GM19467 (cell line): ENCODE measurements at regions not wholly inside any gene's neighbourhood (a gene's known extent, or its start where the extent isn't known, plus 50 kb on each side); places are given as distances from the start of the nearest gene placed in this dataset.

Experiments
- ATAC-seq: cut with Tn5 transposase; IDR thresholded peaks from one replicate; pipeline ENCODE4 v1.9.1; 2021; ENCODE audit warnings: mild to moderate bottlenecking, moderate library complexity; ENCODE audit not compliant: unreplicated experiment

DNA sequence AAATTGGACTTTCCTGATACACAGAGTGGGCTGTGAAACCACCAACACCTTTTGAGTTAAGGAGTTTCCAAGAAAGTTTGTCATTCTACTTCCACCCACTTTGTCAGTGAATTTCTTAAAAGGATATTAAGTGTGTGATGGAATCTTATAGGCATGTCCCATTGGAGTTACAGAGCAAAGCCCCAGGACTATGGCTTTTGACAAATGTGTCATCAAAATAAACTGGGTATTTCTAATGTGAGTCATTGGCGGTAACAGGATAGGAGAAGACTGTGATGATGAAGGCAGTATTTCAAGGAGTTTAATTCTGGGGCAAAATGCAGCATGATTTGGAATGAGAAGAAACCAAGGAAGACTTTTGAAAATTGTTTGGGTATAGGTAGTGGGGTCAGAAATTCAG is 1013.8 kb upstream of the EEF2KMT start:
- no peak for ATAC-seq

DNA sequence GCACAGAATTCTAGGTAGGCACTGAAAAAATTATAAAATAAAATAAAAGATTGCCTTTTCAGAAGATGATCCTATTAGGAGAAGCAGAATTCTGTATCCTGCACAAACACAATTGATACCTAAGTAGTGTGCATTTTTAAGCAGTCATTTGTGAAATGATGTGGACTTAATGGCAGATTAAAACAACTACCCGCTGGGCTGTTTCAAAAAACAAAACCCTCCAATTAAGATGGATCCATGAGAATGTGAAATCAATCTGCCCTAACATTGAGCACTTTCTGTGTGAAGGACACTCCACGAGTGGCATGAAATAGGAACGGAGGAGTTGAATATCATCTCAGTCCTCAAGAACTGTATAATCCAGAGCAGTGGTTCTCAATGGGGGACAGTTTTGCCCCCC is 1012.8 kb upstream of the EEF2KMT start:
- no peak for ATAC-seq

DNA sequence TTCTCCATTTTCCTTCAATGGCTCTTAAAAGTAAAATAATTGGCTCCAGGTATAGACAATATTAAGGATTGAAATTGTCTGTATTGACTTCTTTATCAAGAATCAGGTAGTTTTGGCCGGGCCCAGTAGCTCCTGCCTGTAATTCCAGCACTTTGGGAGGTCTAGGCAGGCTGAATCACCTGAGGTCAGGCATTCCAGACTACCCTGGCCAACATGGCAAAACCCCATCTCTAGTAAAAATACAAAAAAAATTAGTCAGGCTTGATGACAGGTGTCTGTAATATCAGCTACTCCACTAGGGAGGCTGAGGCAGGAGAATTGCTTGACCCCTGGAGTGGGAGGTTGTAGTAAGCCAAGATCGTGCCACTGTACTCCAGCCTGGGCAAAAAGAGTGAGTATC is 1008.5 kb upstream of the EEF2KMT start:
- ATAC-seq: no peak

DNA sequence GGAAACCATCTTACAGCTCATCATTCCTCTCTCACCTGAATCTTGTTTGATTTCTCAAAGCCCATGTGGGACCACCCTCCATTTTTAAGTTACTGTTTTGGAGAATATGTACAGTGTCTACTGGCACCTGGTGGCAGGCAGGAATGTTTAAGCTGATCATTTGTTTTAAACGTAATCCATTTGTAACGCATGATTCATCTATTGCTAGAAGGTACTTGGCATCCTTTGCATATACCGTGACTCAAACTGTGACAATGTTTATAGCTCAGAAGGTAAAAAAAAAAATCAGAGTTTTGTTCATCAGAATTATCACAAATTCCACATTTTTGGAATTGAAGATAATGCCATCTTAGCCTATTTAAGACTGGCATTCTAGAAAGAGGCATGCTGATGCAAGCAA is 1007.5 kb upstream of the EEF2KMT start:
- ATAC-seq: no peak

DNA sequence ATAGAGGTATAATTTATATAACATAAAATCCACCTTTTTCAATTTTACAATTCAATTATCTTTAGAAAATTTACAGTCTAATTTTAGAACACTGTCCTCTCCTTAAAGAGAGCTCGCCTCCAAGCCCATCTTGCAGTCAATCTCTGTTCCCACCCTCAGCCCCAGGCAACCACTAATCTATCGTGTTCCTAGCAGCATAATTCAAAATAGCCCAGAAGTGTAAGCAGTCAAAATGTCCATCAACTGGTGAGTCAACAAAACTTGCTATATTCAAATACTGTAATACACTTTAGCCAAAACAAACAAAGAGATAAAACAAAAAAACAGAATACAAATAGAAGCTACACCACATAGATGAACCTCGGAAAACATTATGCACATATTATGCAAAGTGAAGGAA is 1006.8 kb upstream of the EEF2KMT start:
- ATAC-seq: no peak

DNA sequence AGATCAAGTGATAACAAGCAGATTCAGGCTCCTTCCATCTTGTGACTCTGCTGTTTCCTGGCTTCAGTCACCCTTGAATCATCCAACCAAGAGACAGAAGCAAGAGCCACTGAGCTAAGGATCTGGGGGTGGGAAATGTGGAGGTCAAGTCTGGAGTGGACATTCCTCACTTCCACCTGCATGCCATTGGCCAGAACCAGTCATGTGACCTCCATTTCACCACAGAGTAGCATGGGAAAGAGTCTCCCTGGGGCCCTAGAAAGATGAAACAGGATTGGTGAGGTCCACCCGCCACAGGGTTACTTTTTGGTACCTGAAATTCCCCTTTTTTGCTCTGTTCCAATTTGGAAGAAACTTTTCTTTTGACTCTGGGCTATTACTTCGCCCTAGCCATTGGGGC is 1006.0 kb upstream of the EEF2KMT start:
- no peak for ATAC-seq

DNA sequence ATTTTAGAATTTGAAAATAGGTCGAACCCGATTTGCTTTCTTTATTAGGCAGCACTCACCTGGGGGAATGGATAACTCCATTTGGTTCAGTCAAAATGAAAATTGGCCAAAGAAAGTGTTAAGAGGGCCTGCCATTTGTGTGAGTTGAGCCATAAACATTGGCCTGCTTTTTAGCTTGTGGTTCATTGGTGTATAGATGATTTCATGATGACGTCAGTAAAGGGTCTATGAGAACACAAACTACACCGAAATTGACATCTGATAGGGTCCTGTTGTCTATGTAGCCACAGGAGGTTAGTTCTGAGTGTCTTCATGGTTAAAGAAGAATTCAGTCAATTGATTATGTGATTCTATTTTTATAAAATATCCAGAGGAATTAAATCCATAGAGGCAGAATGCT is 1001.5 kb upstream of the EEF2KMT start:
- no peak for ATAC-seq

DNA sequence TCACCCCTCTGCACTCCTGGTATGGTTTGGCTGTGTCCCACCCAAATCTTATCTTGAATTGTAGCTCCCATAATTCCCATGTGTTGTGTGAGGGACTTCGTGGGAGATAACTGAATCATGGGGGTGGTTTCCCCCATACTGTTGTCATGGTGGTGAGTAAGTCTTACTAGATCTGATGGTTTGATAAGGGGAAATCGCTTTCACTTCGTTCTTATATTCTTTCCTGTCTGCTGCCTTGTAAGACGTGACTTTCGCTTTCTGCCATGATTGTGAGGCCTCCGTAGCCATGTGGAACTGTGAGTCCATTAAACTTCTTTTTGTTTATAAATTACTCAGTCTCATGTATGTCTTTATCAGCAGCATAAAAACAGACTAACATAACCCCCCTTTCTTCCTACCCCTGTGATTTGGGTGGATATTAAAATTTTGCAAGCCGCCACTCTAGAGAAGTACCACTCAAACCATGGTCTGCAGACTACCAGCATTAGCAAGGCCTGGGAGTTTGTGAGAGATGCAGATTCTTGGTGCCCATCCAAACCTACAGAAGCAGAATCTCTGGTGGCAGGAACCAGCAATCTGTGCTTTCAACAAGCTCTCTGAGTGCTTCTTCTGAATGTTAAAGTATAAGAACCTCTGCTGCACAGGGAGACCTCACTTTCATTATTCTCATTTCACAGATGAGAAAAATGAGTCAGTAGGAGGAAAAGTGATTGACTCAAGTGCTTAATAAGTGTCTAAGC is 999.5 kb upstream of the EEF2KMT start:
- no peak for ATAC-seq

DNA sequence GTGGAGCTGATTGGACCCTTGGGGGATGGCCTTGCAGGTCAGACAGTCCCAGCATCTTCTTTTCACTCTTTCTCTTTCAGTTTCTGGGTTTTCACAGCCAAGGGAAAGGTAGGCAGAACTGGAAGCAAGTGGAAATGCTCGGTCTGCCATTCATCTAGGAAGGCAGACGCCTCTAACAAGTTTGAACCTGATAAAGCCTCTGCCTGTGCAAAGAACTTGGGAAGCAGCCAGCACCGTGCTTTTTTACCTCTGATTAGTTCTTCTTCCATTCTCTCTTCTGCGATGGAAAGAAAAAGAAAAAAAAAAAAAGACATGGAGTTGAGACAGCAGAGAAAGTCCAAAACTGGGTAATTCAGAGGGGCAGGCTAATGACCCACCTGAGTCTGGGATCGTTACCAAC is 997.8 kb upstream of the EEF2KMT start:
- no peak for ATAC-seq

DNA sequence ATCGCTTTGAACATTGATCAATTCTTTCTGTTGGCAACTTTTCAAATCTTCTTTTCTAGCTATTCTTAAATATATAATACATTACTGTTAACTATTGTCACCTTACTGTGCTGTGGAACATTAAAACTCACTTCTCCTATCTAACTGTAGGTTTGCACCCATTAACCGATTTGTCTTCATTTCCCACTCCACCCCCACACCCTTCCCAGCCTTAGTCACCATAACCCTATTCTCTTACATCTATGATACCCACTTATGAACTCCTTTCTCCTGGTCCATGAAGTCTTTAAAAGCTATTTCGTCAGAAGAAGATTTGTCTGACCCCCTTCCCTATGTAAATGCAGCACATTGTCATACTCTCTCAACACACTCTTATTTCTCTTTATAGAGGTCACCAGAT is 993.4 kb upstream of the EEF2KMT start:
- ATAC-seq: no peak

DNA sequence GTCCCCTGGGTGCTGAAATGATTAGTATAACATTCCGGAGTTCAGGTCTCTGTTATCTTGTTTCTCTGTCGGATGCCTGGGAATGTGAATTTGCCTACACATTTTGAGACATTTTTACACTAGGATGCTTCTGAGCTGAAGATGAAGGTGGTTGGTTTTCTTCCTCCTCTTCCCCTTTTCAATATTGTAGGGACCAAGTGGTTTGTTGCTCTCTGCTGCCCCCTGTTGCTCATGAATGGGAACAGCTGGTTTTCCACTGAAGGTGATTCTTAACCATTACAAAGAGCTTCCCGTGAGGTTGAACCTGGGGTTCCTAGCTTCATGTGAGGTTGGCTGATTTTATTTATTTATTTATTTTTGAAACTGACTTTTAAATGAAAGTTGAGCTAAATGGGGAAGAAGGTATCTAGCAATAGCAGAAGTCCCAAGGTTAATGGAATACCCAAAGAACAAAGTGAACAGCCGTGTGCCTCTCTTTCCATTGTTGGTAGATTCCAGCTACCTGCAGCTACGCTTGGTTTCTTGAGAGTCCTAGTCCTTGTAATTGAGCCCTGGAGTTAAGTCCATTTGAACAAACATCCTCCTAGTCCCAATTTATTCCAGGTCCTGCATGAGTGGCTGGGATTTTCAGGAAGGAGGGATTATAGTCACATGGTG is 983.9 kb upstream of the EEF2KMT start:
- no peak for ATAC-seq

DNA sequence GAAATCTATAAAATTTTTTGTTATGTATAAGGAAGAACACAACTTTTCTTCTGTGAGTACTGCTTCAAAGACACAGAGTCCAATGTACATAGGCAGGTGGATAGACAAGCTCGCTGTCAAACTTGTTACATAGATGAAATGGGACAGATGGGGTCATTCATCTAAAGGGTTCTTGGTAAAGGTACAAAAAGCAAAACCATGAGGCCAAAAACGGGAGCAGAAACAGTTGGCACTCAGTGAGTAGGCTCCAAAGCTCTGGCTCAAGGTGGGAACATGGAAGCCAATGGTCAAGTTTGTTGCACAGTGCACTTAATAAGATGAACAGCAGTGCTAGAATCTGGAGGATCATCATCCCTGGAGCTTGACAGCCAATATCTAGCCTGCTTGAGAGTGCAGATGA is 979.0 kb upstream of the EEF2KMT start:
- ATAC-seq: no peak

DNA sequence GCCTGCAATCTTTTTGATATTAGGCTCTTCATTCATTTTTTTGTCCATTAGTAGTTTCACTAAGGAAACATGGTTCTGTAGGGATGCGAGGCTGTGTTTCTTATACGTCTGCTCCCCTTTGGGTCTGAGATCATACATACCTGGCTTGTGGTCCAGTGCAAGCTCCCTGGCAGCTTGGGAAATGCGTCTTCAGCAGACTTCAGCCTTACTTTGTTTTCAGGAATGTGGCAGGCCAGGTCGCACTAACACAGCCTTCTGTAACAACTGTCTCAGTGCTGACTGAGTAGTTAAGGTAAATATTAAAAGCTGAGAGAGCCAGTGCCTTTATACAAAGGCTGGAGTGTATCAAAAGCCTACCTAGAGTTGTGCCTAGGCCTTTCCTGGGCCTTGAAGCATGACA is 970.5 kb upstream of the EEF2KMT start:
- ATAC-seq: no peak

DNA sequence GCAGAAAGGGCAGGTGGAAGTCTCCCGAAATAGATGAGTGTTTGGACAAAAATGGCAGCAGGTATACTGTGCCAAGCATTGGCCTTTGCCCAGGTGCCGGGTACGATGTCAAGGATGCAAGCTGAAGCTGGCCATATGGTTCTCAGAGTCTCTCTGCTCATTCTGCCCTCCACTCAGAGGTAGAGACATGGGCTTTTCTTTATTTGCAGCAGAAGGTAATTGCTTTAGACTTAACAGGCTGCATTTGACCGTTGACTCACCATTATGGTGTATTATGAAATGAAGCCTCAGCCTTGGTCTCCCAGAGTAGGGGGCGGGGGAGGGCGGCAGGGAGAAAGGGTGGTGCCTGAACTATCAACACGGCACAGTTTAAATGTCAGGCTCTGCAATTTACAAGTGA is 969.1 kb upstream of the EEF2KMT start:
- no peak for ATAC-seq

DNA sequence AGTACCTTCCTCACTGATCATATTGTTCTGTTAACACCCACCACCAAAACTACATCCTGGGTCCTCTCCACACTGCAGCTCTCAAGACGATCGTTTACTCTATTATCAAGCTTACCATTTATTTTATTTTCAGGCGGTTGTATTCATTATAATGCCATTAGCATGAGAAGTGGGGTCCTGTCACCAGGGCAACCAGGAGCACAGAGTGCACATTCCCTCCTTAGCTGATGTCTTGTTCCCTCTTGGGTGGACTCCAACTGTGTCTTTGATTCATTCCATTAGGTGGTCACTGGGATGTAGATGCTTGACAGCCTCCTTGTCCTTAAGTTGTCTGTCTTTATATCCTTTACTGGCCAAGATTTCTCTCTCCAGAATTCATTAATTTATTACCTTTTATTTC is 965.9 kb upstream of the EEF2KMT start:
- no peak for ATAC-seq

DNA sequence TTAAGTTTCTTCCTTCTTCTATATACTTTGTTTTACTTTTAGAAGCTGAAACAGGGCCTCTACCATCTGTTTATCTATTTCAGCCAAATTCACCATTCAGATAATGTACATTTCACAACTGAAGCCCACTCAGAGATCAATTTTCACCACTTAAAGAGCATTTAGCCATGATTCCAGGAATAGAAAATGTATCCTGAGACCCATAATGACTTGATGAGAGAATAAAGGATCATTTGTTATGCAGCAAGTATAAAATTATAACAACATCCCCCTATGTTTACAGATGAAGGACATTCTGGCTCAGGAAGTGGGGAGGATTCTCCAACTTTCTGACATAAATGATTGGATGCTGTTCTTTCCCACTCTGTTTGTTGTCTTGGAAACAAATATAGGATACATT is 962.1 kb upstream of the EEF2KMT start:
- ATAC-seq: no peak

DNA sequence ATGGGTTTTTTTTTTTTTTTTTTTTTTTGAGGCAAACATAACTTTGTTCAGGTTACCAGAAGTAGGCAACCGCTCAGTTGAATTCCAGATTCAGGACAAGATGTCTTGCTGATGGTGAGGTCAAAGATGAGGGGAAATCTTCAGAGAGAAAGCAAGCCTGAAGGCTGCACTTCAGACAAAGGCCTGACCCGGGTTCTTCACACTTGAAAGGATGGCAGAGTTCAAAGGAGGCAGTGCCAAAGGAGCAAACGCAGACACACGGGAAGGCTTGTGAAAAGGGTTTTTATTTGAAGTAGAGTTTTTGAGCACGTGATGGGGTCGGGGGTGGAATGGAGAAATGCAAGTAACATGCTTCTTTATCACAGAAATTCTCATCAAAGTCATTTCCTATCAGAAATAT is 960.2 kb upstream of the EEF2KMT start:
- no peak for ATAC-seq

DNA sequence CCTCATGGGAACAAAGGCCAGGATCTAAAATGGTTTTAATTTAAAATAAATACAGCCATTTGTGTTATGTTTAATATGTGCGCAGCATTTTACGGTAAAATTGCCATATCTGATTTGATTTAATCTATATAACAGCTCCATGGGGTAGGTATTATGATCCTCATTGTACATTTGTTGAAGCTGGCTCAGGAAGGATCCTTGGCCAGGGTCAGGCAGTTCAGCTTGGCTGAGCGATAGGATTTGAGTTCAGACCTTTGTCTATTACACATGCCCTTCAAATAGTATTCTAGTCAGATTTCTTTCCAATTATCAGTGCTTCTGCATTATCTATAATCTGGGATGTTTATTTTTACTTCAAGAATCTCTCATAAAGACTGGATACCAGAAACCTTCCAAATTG is 950.4 kb upstream of the EEF2KMT start:
- ATAC-seq: no peak

DNA sequence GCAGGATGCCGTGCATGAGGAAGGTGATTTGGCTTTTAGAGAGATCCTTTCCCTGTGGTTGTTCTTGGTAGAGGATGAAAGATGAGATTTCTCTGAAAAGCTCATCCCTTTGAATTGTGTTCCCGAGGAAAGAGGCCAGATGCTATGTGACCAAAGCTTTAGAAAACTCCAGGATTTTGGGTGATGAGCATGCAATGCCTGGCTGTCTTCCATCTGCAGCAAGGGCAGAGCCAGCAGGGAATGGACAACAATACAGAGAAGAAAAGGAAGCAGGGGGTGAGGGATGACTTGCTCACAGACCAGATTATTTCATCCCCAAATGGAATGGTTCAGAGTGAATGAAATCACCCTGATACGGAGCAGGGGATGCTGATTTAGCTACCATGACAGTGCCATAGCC is 949.7 kb upstream of the EEF2KMT start:
- ATAC-seq: no peak

DNA sequence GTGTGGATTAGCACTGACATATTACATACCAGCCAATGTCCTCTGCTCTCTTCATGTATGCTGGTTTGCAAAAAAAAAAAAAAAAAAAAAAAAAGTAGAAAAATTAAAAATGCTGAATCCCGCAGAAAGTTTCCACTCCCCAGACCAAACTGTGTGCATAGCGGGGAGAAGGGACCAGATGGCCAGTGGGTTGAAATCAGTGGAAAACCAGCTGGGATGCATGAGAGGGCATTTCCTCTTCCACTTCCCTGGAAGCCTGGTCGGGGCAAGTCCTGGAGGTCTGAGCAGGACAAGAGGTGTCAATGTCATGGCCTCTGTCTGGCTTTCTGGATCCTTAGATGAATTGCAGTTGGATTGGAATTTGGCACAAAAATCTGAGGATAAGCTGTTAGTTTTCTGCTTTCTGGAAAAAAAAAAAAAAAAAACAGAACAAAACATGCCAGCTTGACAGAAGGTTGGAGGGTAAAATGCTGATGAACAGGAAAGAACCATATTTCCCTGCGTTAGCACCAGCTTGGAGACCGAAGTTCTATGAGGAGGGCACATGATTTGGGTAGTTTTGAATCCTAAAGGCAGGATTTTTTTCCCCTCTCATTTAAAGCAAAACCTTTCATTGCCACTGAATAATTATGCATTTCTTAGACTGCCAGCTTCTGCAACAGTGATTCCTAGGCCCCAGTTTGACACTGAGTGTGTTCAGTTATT is 941.5 kb upstream of the EEF2KMT start:
- no peak for ATAC-seq

DNA sequence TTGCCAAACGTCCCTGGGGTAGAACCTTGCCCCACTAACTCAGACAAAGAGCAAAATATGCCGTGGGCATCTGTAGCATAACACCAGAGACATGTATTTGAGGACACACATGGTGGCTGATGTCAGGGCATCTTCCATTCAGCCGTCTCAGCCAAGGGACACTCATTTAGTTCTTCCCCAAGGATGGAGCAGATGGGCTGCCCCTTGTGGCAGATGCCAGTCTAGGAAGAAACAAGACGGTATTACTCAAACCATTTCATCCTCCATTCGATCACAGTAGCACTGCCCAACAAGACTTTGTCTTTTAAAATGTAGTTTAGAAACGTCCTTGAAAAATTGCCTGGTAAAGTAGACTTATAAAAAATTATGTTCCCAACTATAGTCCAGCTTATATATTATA is 937.6 kb upstream of the EEF2KMT start:
- no peak for ATAC-seq

DNA sequence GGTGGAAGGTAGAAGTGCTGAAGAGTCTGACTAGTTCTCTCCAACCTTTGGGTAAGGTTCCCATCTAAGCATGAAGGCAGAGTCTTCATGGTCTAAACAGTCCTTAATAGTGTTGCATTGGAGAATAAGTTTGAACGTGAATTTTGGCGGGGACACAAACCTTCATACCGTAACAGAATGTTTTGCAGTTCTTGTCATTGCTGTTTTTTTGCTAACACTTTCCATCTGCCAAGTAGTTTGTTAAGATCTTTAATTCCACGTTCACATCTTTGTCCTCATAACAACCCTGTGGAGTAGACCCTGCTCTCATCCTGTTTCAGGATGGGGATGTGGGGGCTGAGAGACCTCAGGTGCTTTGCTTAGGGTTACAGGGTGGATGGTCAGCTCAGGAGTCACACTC is 936.9 kb upstream of the EEF2KMT start:
- ATAC-seq: no peak
